IPS-NIHi7 (cell line): ENCODE measurements at regions not wholly inside any gene's neighbourhood (a gene's known extent, or its start where the extent isn't known, plus 50 kb on each side); places are given as distances from the start of the nearest gene placed in this dataset.

Source experiments
- DNase-seq: peaks from one replicate; pipeline ENCODE4 v3.0.0; 2012; ENCODE audit warnings: mixed read lengths; ENCODE audit errors: extremely low spot score

GRCh38 chr3:7897655-7898054 is 604.0 kb upstream of the LMCD1 start:
- DNase-seq: no peak

DNA sequence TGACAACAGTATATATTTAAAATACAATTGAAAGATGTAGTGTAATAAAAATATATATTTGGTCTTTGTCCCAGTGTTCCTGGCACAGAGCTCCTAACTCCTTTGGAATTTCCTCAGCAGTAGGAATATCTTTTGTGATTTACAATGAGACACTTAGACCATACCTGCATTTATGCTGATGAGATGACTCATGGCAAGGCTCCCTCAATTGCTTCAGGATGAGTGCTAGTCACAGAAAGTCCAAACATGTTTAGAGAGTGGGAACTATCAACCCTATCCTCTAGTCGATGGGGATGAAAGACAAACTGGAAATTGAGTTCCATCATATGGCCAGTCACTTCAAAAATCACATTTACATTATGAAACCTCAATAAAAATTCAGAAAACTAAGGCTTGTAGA is 588.3 kb upstream of the LMCD1 start:
- DNase-seq: no peak

DNA sequence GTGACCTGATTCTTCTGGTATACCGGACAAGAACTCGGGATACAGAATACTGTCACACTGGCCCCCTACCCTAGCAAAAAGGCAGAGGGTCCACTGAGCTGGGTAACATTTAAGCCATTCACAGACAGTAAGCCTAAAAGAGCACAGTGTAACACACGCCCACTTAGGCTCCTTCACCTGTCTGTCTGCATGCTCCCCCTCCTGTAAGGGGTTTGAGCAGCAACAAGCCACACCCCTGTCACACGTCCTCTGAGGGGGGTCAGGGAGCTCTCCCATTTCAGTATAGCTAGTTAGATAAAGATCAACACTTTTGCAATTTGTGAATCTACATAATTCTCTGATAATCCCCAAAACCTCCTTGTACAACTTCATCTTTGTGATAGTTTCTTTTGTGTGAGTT is 586.3 kb upstream of the LMCD1 start:
- no peak for DNase-seq

DNA sequence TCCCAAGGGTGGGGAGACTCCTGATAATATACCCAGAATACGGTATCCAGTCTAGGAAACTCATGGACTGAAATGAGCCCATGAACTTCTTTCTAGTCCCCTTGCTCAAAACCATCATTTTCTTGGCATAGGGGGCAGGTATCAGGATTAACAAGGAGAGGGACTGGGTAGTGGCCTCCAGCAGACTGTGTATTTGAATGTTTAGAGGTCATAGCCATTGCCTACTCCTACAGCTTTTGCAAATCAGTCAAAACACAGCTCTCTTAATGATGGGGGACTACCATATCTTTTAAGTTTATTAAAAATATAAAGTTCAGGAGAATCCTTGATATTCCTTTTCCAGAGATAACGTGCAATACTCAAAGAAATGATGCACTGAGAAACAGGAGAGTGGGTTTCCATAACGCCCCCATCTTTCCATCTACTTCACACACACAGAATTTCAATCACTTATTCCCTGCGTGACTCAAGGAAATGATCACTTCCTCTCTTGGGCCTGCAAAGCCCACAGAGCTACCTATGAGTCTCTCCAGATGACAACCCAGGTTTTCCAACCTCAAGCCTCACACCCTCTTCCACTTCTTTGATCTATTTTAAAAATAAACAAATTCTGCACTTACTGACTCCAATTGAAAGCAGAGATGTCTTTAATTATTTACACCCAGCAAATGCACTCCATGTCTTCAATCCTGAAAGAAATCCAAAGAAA is 584.0 kb upstream of the LMCD1 start:
- DNase-seq: no peak

DNA sequence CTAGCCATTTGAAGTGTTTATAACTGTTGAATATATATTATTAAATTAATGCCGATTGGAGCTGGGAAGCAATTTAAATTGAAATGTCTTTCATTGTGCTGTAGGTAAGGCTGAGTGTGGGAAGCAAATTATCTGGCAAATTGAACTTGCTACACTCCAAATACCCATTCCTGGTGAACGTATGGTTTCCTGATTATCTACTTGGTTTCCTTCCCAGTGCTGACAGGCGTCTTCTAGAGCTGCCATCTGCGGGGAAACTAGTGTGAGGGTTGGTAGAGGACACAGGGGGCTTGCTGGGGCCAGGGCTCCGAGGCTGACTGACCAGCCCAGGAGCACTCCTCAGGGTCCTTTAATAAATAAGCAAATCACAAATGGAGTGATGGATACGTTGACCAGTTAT is 581.4 kb upstream of the LMCD1 start:
- DNase-seq: no peak

- DNase-seq: no peak
Measured at GRCh38 chr3:7924228-7924627, 577.4 kb upstream of the LMCD1 start.

DNA sequence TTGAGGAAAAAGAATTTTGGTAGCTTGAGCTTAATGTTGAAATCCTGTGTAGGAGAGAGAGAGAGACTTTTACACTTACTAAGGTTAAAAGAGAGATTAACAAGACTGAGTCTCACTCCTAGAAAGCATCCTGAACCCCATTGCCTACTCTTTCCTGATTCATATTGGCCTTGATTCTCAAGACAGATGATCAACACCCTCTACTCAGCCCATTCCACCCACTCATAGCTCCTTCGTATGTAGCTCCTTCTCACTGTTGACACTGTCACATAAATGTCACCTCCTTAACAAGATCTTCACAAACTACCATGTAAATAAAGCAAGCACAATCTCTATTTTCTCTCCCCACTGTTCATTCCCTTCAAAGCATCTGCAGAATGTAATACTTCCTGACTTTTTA is 574.6 kb upstream of the LMCD1 start:
- no peak for DNase-seq

DNA sequence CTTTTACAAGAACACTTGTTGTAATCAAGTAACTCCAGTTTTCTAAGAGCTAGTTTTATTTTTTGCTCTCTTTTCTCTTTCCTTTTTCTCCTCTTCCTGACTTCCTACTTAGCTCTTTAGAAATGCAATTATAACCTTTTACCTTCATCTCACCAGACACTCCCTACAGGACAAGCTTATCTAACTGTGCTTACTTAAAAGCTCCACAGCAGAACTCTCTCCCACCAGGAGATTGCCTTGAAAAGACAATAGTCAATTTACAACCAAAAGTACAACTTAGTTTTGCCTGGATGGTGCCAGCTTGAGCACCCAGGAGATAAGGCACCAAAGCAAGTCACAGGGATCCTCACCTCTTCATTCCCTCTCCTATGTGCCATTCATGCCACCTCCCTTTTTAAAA is 573.8 kb upstream of the LMCD1 start:
- DNase-seq: no peak

GRCh38 chr3:7929319-7929889 is 572.2 kb upstream of the LMCD1 start:
- DNase-seq: no peak

DNA sequence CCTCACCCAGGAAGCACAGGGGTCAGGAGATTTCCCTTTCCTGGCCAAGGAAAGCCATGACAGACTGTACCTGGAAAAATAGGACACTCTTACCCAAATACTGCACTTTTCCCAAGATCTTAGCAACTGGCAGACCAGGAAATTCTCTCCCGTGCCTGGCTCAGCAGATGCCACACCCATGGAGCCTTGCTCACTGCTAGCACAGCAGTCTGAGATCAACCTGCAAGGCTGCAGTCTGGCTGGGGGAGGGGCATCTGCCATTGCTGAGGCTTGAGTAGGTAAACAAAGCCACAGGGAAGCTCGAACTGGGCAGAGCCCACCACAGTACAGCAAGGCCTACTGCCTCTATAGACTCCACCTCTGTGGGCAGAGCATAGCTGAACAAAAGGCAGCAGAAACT is 567.3 kb upstream of the LMCD1 start:
- no peak for DNase-seq

- DNase-seq: no peak
Measured at GRCh38 chr3:7947930-7948329, 553.7 kb upstream of the LMCD1 start.

- DNase-seq: no peak
Measured at GRCh38 chr3:7950890-7951289, 550.7 kb upstream of the LMCD1 start.

DNA sequence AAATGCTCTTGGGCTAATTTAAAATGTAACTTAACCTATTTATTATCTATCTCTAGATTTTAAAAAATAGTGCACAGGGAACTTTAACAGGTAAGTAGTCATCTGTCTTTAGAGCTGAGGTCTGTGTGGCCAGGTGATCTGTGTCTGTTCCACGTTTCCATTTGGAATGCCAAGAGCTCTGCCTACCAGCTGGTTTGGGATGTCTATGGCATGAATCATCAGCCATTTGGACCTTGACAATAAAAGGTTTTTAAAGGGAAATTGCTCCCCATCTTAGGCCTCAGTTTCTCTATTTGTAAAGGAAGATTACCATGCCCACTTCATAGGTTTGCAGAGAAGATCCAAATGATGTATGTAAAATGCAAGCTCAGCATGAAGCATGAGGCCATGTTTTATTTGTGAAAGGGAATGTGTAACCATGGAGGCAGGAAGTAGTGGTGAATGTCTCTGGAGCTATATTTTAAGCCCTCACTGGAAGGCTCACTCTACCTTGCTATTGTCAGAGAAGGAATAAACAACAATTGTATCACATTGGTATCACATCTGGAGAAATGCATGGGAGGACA is 548.1 kb upstream of the LMCD1 start:
- DNase-seq: no peak

GRCh38 chr3:7957024-7957423 is 544.6 kb upstream of the LMCD1 start:
- no peak for DNase-seq

DNA sequence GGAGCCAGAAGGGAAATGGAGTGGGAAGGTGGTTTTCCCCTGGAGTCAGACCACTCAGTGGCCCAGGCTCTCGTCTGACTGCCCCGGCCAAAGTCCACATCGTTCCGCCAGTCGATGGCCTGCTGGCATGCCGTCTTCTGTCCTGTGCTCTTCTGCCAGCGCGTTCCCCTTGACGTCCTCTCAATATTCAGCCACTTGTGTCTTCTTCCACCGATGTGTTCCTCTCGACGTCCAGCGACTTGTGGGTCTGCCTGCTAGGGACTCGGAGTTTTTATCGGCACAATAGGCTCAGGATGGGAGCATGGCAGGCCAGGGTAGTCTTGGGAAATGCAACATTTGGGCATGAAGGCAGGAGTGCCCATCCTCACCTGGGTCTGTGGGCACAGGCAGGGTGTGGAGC is 542.5 kb upstream of the LMCD1 start:
- DNase-seq: no peak

DNA sequence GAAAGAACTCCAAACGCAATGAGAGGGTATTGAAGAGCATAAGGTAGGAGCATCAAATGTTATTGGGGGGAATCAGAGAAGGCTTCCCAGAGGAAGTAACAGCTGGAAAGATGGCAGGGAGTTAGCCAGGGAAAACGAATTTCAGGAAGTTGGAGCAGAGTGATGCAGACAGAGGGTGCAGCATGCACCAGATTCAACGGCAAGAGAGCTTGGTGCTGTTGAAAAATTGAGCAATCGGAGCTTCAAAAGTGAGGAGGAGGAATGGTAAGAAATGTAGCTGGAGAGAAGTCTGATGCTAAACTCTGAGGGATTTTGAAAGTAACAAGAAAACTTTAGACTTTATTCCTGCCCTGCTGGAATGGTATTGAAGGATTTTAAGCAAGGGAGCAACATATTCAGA is 541.0 kb upstream of the LMCD1 start:
- no peak for DNase-seq

DNA sequence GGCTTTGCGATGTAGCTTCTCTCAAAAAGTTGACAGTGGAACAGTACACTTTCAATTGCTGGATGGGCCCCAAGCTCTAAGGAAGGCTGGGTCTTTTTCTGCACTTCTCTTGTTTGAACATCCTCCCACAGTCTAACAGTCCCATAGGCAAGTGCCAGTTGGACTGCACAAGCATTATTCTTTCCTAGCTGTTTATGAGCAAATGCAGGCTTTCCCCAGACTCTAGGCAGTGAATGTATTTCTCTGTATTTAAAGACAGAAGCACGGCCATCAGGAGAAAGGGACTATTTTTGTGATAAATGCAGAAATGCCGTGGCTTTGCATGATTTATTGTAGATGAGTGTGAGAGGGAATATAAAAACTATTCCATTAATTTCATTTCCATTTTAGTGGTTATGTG is 539.3 kb upstream of the LMCD1 start:
- no peak for DNase-seq

- peak; percentile 25 for DNase-seq
Measured at GRCh38 chr3:7964899-7965298, 536.7 kb upstream of the LMCD1 start.

DNA sequence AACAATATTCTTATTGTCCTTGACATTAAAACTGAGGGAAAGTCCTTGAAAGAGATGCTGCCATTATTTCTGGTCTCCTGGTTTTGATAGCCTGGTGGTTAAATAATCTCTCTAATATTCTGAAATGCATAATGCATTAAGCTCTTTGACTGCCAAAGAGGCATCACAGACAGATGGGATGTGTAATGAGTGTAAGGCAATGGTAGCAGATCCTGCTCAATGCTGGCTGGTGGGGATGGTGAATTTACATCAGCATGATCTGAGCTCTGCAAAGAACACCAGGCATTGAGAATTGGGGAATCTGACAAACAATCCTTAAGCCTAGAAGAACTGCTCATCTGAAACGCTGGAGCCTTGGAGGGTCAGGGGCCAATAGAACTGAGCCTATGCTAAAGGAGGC is 528.6 kb upstream of the LMCD1 start:
- no peak for DNase-seq

GRCh38 chr3:7977245-7978086 is 524.2 kb upstream of the LMCD1 start:
- DNase-seq: no peak

GRCh38 chr3:7978087-7978422 is 523.6 kb upstream of the LMCD1 start:
- no peak for DNase-seq

DNA sequence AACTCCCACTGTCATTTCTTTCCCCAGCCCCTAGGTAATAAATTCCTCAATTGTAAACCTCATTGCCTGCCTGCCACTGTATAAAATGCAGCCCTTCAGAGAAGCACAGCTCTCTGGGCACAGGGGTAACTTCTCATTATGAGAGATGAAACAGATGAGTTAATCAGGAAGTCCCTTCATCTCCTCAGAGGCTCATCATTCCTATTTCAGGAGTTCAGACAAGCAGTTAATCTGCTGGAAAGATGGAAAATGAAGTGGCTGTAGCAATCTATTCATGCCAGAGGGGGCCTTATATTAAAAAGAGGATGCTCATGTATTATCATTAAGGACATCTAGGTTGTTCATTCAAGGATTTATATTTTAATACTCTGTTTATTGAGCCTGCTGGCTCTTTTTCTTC is 519.5 kb upstream of the LMCD1 start:
- no peak for DNase-seq

GRCh38 chr3:7999384-7999783 is 502.2 kb upstream of the LMCD1 start:
- peak; percentile 76 for DNase-seq
